Uterus (tissue), 3 donors: ENCODE measurements at regions not wholly inside any gene's neighbourhood (a gene's known extent, or its start where the extent isn't known, plus 50 kb on each side); places are given as distances from the start of the nearest gene placed in this dataset.

Source experiments
- DNase-seq, 2 donors: peaks; one replicate each; pipeline ENCODE4 v3.0.0-alpha.2; 2019 to 2020
- H3K27ac ChIP-seq, 2 donors: fragments of 200-600 bp; sonication (generic); 1 replicate in 1 of 2; 2 replicates in 1 of 2; pipeline ENCODE4 v1.5.1; 2016 to 2018
- H3K27me3 ChIP-seq, 2 donors: fragments of 200-600 bp; sonication (generic); one replicate each; pipeline ENCODE4 v1.5.1; 2018 to 2019; ENCODE audit warnings: control low read depth in 1 of 2
- H3K36me3 ChIP-seq, 2 donors: fragments of 200-600 bp; sonication (generic); one replicate each; pipeline ENCODE4 v1.5.1; 2019; ENCODE audit warnings: control low read depth in 1 of 2
- H3K4me1 ChIP-seq, 2 donors: fragments of 200-600 bp; sonication (generic); one replicate each; pipeline ENCODE4 v1.5.1; 2018 to 2019; ENCODE audit warnings: control low read depth in 1 of 2
- H3K4me3 ChIP-seq, 2 donors: fragments of 200-600 bp; sonication (generic); 1 replicate in 1 of 2; 2 replicates in 1 of 2; pipeline ENCODE4 v1.5.1; 2018 to 2019; ENCODE audit warnings: mild to moderate bottlenecking in 1 of 2
- H3K9me3 ChIP-seq, 2 donors: fragments of 200-600 bp; sonication (generic); one replicate each; pipeline ENCODE4 v1.5.1; 2019; ENCODE audit warnings: control low read depth in 1 of 2
- CTCF ChIP-seq, 4 experiments: fragments of 200-600 bp in 2 of 4; fragments of 450-650 bp in 2 of 4; sonication (generic) in 2 of 4; IDR thresholded peaks; one replicate each; pipeline ENCODE4 v1.5.1; 2016 to 2019; ENCODE audit warnings: antibody characterized with exemption in 4 of 4, mild to moderate bottlenecking in 2 of 4, moderate library complexity in 1 of 4
- POLR2A ChIP-seq, 2 donors: fragments of 450-650 bp; IDR thresholded peaks; one replicate each; pipeline ENCODE4 v1.6.1; 2016; ENCODE audit warnings: antibody characterized with exemption in 2 of 2, mild to moderate bottlenecking in 1 of 2, moderate library complexity in 1 of 2
- intact Hi-C: fragments of 100-400 bp; cut with DNase I; formaldehyde crosslinking; loops from one replicate; pipeline ENCODE4 v1.15.1; 2023; ENCODE audit warnings: low total_unique reads
- donor health status: DM: yes; HTN: yes; CAD: no.

GRCh38 chr6:121760745-121761144 is 325.3 kb downstream of the GJA1 start:
- TF ChIP-seq CTCF (IDR thresholded peaks at IDR 0.05) (no peak), POLR2A (IDR thresholded peaks at IDR 0.05) (no peak)

DNA sequence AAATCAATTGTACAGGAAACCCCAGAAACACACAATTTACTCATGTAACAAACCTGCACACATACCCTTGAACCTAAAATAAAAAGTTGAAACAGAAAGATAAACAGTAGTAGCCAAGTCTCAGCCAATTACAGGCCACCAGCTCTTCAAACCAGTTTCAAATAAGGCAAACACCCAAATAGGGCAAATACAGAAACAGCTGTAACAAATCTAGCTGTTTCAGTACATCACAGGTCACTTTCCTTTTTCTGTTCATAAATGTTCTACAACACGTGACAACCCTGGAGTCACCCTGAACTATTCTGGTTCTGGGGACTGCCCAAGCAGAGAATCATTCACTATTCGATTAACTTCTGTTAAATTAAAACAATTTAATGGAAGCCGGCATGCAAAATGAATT is 329.0 kb downstream of the GJA1 start:
- Histone ChIP-seq H3K4me1 (no peaks in the 10 kb centered on the region), H3K4me3 (no peak overlapping the region), H3K27me3 (no peaks in the 10 kb centered on the region), H3K9me3 (no peaks in the 10 kb centered on the region), H3K36me3 (no peaks in the 10 kb centered on the region), H3K27ac (no peak overlapping the region)
- no peak for TF ChIP-seq POLR2A (IDR thresholded peaks at IDR 0.05)
- TF ChIP-seq CTCF (IDR thresholded peaks at IDR 0.05), result no peak
- intact Hi-C loops, result no loop called here
- no peak for DNase-seq

More at GRCh38 chr6:121760745-121761144, 325.3 kb downstream of the GJA1 start:
- Histone ChIP-seq H3K27me3 (no peaks in the 10 kb centered on the region), H3K36me3 (no peaks in the 10 kb centered on the region), H3K4me1 (no peaks in the 10 kb centered on the region), H3K4me3 (no peak overlapping the region), H3K9me3 (no peaks in the 10 kb centered on the region), H3K27ac (no peak overlapping the region)
- intact Hi-C loops, result no loop called here
- DNase-seq, result no peak

DNA sequence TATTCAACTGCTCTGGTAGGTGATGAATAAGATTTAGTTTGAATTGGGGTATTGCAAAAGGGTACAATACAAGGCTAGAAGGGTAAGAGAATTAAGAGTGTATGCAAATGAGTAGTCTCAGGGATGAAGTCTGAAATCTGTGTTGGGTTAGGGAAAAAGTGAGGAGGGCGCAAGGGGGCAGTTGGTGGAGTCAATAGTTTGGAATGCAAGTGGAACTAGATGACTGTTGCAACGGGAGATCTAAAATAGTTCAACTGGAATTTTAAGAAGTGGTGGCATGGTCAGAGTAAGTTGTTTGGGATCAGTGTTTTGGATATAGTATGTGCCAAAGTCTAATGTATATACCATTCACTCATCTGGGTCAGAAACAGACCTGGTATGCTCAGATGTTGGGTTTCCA is 329.6 kb downstream of the GJA1 start:
- H3K4me3 ChIP-seq, result no peak overlapping the region
- no peaks in the 10 kb centered on the region for H3K27me3 ChIP-seq
- H3K36me3 ChIP-seq, result no peaks in the 10 kb centered on the region
- intact Hi-C loops, result no loop called here
- H3K4me1 ChIP-seq, result no peaks in the 10 kb centered on the region
- no peak overlapping the region for H3K27ac ChIP-seq
- DNase-seq, result no peak
- no peak for TF ChIP-seq CTCF (IDR thresholded peaks at IDR 0.05)
- TF ChIP-seq POLR2A (IDR thresholded peaks at IDR 0.05), result no peak
- H3K9me3 ChIP-seq, result no peaks in the 10 kb centered on the region

- no peaks in the 10 kb centered on the region for H3K27me3 ChIP-seq
- TF ChIP-seq POLR2A (IDR thresholded peaks at IDR 0.05), result no peak
- TF ChIP-seq CTCF (IDR thresholded peaks at IDR 0.05), result no peak
- H3K9me3 ChIP-seq, result no peaks in the 10 kb centered on the region
- intact Hi-C loops, result no loop called here
- H3K36me3 ChIP-seq, result no peaks in the 10 kb centered on the region
- no peak overlapping the region for H3K4me3 ChIP-seq
- H3K27ac ChIP-seq, result no peak overlapping the region
- DNase-seq, result no peak
- H3K4me1 ChIP-seq, result no peaks in the 10 kb centered on the region
Measured at GRCh38 chr6:121767211-121767610, 331.8 kb downstream of the GJA1 start.

GRCh38 chr6:121770943-121771342 is 335.5 kb downstream of the GJA1 start:
- no peaks in the 10 kb centered on the region for H3K9me3 ChIP-seq
- no peaks in the 10 kb centered on the region for H3K36me3 ChIP-seq
- H3K4me3 ChIP-seq, result no peak overlapping the region
- H3K27me3 ChIP-seq, result no peaks in the 10 kb centered on the region
- H3K4me1 ChIP-seq, result no peaks in the 10 kb centered on the region
- intact Hi-C loops, result no loop called here
- TF ChIP-seq CTCF (IDR thresholded peaks at IDR 0.05), result no peak
- TF ChIP-seq POLR2A (IDR thresholded peaks at IDR 0.05), result no peak
- no peak overlapping the region for H3K27ac ChIP-seq
- DNase-seq, result no peak
